Suprapubic skin (tissue), 4 donors: ENCODE measurements at regions not wholly inside any gene's neighbourhood (a gene's known extent, or its start where the extent isn't known, plus 50 kb on each side); places are given as distances from the start of the nearest gene placed in this dataset.

ENCODE experiments used
- CTCF ChIP-seq, 2 donors: fragments of 200-600 bp in 1 of 2; fragments of 450-650 bp in 1 of 2; sonication (generic) in 1 of 2; IDR thresholded peaks; one replicate each; pipeline ENCODE4 v1.5.1; 2016 to 2019; ENCODE audit warnings: antibody characterized with exemption in 2 of 2, mild to moderate bottlenecking in 1 of 2, moderate library complexity in 1 of 2
- EP300 ChIP-seq: sonication (generic); formaldehyde crosslinking; IDR thresholded peaks from one replicate; pipeline ENCODE4 v1.6.1; 2017; ENCODE audit warnings: antibody characterized with exemption
- POLR2A ChIP-seq, 2 donors: fragments of 450-650 bp; IDR thresholded peaks; one replicate each; pipeline ENCODE4 v1.6.1; 2017; ENCODE audit warnings: antibody characterized with exemption in 2 of 2, mild to moderate bottlenecking in 2 of 2, moderate library complexity in 2 of 2
- POLR2AphosphoS5 ChIP-seq, 3 donors: sonication (generic); formaldehyde crosslinking; IDR thresholded peaks; one replicate each; pipeline ENCODE4 v1.6.1; 2017; ENCODE audit warnings: antibody characterized with exemption in 3 of 3

DNA sequence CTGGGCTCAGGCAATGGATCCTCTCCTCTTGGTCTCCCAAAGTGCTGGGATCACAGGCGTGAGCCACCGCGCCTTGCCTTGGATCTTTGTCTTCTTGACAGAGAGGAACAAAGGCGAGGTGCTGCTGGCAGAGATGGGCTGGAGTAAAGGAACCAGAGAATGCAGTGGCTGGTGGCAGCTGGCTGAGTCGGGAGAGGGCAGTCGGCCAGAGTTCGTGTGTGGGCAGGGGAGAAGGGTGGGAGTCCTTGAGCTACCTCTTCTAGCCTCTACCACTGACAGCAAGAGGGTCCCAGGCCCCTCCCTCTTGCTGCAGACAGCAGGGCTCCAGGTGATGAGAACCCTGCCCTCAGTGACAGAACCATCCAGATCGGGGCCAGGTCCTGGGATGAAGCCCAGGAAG, 86.2 kb upstream of the LINC01488 start:
- TF ChIP-seq CTCF (IDR thresholded peaks at IDR 0.05) (no peak), EP300 (no peak), POLR2AphosphoS5 (IDR thresholded peaks at IDR 0.05) (no peak), POLR2A (IDR thresholded peaks at IDR 0.05) (no peak)
